H1 (cell line): ENCODE measurements at regions not wholly inside any gene's neighbourhood (a gene's known extent, or its start where the extent isn't known, plus 50 kb on each side); places are given as distances from the start of the nearest gene placed in this dataset.

Source experiments
- HDAC2 ChIP-seq, 2 experiments: fragments of 300-600 bp in 1 of 2; sonication (generic) in 1 of 2; IDR thresholded peaks; 2 replicates each; pipeline ENCODE4 v1.6.1; 2011 to 2012; ENCODE audit warnings: low read depth in 2 of 2, low read length in 2 of 2, mild to moderate bottlenecking in 2 of 2, moderate library complexity in 2 of 2, borderline replicate concordance in 1 of 2, inconsistent platforms in 1 of 2
- KDM4A ChIP-seq: IDR thresholded peaks from one replicate; pipeline ENCODE4 v1.7.1; 2012; ENCODE audit warnings: low read depth, mild to moderate bottlenecking, moderate library complexity, low read length, inconsistent platforms; ENCODE audit not compliant: severe bottlenecking
- NRF1 ChIP-seq: IDR thresholded peaks from 2 replicates; pipeline ENCODE4 v1.6.1; 2011; ENCODE audit warnings: mild to moderate bottlenecking, low read depth, low read length, improper control_type of control experiment
- POU5F1 ChIP-seq: IDR thresholded peaks from 2 replicates; pipeline ENCODE4 v1.6.1; 2011; ENCODE audit warnings: low read depth, mild to moderate bottlenecking, low read length, moderate library complexity
- SP4 ChIP-seq: IDR thresholded peaks from 2 replicates; pipeline ENCODE4 v1.6.1; 2012; ENCODE audit warnings: low read length, inconsistent platforms

GRCh38 chr4:79034544-79034943 lies 95.3 kb upstream of the PAQR3 start (continued):
- TF ChIP-seq KDM4A (no peak), HDAC2 (IDR thresholded peaks at IDR 0.05; ENCODE audit: borderline replicate concordance in 1 of 2, low read depth in 2 of 2, low read length in 2 of 2) (no peak), POU5F1 (no peak), NRF1 (no peak), SP4 (no peak)
